Chondrocyte (in vitro differentiated cells): ENCODE measurements at regions not wholly inside any gene's neighbourhood (a gene's known extent, or its start where the extent isn't known, plus 50 kb on each side); places are given as distances from the start of the nearest gene placed in this dataset.
"Not testable (repeated sequence)": the region's sequence is repeated elsewhere in the genome, so short reads cannot be mapped to it uniquely, and the experiment has no call there.

Source experiments
- DNase-seq: peaks from one replicate; pipeline ENCODE4 v3.0.0; 2021; ENCODE audit warnings: mixed read lengths, low spot score
- H3K27ac Mint-ChIP-seq: one replicate; pipeline ENCODE4 v1.8.0; 2021; ENCODE audit warnings: mild to moderate bottlenecking, moderate library complexity, mixed read lengths; ENCODE audit not compliant: unreplicated experiment
- H3K27me3 Mint-ChIP-seq: 2 replicates; pipeline ENCODE4 v1.8.0; 2021; ENCODE audit warnings: low read depth, mixed read lengths
- H3K36me3 Mint-ChIP-seq: 2 replicates; pipeline ENCODE4 v1.8.0; 2021; ENCODE audit warnings: low read depth, mixed read lengths
- H3K4me1 Mint-ChIP-seq: 2 replicates; pipeline ENCODE4 v1.8.0; 2021; ENCODE audit warnings: low read depth, mild to moderate bottlenecking, mixed read lengths
- H3K4me3 Mint-ChIP-seq: one replicate; pipeline ENCODE4 v1.8.0; 2021; ENCODE audit warnings: mild to moderate bottlenecking, moderate library complexity, mixed read lengths; ENCODE audit not compliant: unreplicated experiment
- H3K9me3 Mint-ChIP-seq: 2 replicates; pipeline ENCODE4 v1.8.0; 2021; ENCODE audit warnings: low read depth, mixed read lengths
- CTCF ChIP-seq: fragments of 200-600 bp; sonication (generic); IDR thresholded peaks from 2 replicates; pipeline ENCODE4 v1.5.0; 2021; ENCODE audit warnings: antibody characterized with exemption, mild to moderate bottlenecking, moderate library complexity

- no peak for TF ChIP-seq CTCF
- H3K4me1 Mint-ChIP-seq = no peaks in the 10 kb centered on the region
- no peaks in the 10 kb centered on the region for H3K36me3 Mint-ChIP-seq
- H3K27me3 Mint-ChIP-seq = no peaks in the 10 kb centered on the region
- no peak overlapping the region for H3K4me3 Mint-ChIP-seq
- no peak for DNase-seq
- H3K9me3 Mint-ChIP-seq = no peaks in the 10 kb centered on the region
- no peak overlapping the region for H3K27ac Mint-ChIP-seq
Observed at GRCh38 chr10:33082373-33082895, 124.4 kb upstream of the ITGB1 start.

- H3K27me3 Mint-ChIP-seq, DNase-seq, H3K4me1 Mint-ChIP-seq, H3K9me3 Mint-ChIP-seq, H3K4me3 Mint-ChIP-seq, H3K27ac Mint-ChIP-seq, H3K36me3 Mint-ChIP-seq: not testable (repeated sequence)
Observed at GRCh38 chr10:33080467-33080866, 122.4 kb upstream of the ITGB1 start.

DNA sequence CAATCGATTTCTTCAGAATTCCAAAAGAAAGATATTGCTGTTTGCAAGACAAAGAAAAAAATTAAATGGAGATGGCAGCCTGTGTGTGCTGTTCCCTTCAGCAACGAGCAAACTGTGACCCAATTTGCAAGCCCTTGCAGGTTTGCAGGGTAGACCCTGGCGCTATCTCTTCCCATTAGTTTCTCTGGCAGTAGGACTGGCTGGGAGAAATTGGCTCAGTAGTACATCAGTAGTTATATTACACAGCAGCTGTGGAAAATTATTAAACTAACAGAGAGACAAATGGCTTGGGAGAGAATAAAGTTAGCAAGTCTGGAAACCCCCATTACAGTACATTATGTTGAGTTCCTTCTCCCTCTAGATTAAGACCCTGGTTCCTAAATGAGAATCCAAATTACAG, 116.4 kb upstream of the ITGB1 start:
- Mint-ChIP-seq H3K36me3 (peaks cover 2% of the 10 kb centered on the region), H3K4me3 (no peak overlapping the region), H3K9me3 (no peaks in the 10 kb centered on the region), H3K4me1 (no peaks in the 10 kb centered on the region), H3K27ac (no peak overlapping the region), H3K27me3 (no peaks in the 10 kb centered on the region)
- no peak for TF ChIP-seq CTCF
- no peak for DNase-seq

DNA sequence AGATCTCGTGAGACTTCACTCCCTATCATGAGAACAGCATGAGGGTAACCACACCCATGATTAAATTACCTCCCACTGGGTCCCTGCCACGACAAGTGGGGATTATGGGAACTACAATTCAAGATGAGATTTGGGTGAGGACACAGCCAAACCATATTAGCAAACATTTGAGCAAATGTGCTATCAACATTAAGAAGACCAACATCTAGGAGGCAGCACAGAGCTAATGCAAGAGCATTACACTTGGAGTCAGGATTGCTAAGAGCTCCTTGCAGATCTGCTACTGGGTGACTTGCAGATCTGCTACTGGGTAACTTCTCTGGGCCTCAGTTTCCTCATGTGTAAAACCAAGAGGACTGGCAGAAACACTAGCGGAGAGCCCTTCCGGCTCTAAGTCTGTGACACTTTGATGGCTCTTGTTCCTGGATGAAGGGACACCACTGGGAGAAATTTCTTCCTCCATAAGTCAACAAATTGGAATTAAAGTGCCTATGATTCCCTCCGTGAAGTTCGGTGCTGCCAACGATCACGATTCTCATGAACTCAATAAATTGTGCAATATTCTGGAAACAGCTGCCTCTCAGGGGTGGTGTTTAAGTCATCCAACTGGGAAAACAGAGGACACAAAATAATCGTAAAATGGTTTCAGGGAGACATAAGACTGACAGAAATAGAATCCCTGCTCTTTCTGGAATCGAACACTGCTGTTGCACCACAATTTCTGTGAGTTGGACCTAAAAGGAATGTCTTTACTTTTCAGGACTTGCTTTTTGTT, 115.8 kb upstream of the ITGB1 start:
- Mint-ChIP-seq H3K27ac (no peak overlapping the region), H3K4me1 (no peaks in the 10 kb centered on the region)

DNA sequence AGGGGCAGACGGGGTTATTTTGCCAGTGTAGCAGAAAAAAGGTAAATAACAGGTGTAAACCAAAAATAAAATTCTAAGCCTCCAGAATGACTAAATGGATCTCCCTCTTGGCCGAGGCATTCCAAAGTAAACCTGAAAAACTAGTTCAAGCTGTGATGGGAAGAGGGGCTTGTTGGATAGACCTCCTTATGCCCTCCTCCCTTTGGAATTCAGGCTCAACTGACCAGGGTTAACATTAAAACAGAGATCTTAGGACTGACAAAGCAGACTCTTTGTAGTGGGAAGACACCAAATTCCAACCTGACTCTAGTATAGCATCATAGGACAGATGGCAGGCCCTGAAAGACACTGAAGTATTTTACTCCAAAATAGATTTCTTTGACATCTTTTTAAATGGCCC, 113.8 kb upstream of the ITGB1 start:
- H3K4me1 Mint-ChIP-seq = peaks cover 6% of the 10 kb centered on the region
- DNase-seq = no peak
- no peak for TF ChIP-seq CTCF
- H3K27ac Mint-ChIP-seq = no peak overlapping the region
- H3K9me3 Mint-ChIP-seq = no peaks in the 10 kb centered on the region
- H3K27me3 Mint-ChIP-seq = no peaks in the 10 kb centered on the region
- H3K4me3 Mint-ChIP-seq = no peak overlapping the region
- peaks cover 2% of the 10 kb centered on the region for H3K36me3 Mint-ChIP-seq

More for the DNA sequence above, 115.8 kb upstream of the ITGB1 start:
- H3K4me3 Mint-ChIP-seq = no peak overlapping the region
- H3K36me3 Mint-ChIP-seq = peaks cover 2% of the 10 kb centered on the region
- no peaks in the 10 kb centered on the region for H3K9me3 Mint-ChIP-seq
- no peak for DNase-seq
- no peak for TF ChIP-seq CTCF
- H3K27me3 Mint-ChIP-seq = no peaks in the 10 kb centered on the region

GRCh38 chr10:33070101-33070500, 112.1 kb upstream of the ITGB1 start:
- Mint-ChIP-seq H3K4me1 (peaks cover 6% of the 10 kb centered on the region), H3K9me3 (no peaks in the 10 kb centered on the region), H3K4me3 (no peak overlapping the region), H3K27ac (no peak overlapping the region), H3K27me3 (no peaks in the 10 kb centered on the region), H3K36me3 (peaks cover 2% of the 10 kb centered on the region)
- DNase-seq = no peak
- no peak for TF ChIP-seq CTCF
